ENCODE measurements at regions not wholly inside any gene's neighbourhood (a gene's known extent, or its start where the extent isn't known, plus 50 kb on each side); places are given as distances from the start of the nearest gene placed in this dataset.

DNA sequence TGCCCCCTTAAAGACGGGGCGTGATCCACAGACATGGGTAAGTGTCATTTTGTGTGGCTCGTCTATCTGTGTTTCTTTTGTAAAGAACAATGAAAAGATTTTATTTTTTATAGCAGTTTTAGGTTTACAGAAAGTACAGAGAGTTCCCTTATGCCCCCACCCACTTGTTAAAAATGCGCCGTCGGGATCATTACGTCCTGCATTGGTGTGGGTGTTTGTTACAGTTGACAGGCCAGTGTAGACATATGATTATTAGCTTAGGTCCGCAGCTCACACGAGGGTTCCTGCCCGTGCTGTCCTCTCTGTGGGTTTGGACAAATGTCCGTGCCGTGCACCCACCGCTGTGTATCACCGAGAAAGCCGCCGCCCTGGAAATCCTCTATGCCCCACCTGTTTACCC lies 50.5 kb downstream of the RGS12 start:
- Histone ChIP-seq H3K4me3 (no peak overlapping the region), H3K27ac (no peak overlapping the region)

DNA sequence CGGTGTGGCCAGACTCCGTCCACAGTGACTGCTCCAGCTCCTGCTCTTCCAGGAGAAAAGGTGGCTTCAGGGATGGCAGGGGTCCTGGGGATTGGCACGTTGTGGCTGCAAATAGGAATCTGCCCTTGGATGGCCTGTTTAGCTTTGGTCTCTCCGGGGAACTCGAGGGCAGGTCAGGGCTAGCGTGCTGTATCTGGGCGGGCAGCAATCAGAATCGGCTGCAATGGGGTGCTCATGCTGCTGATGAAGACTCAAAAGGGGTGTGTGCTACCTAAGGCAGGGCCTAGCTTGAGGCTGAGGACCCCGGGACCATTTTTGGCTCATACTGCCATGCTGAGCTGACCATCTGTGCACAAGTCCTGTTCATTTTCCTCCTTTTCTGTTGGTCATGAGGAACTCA lies 51.3 kb downstream of the RGS12 start:
- H3K4me3 ChIP-seq: no peak overlapping the region
- H3K27ac ChIP-seq: no peak overlapping the region

GRCh38 chr4:3344596-3344995 lies 51.8 kb downstream of the RGS12 start:
- H3K27ac ChIP-seq: no peak overlapping the region

DNA sequence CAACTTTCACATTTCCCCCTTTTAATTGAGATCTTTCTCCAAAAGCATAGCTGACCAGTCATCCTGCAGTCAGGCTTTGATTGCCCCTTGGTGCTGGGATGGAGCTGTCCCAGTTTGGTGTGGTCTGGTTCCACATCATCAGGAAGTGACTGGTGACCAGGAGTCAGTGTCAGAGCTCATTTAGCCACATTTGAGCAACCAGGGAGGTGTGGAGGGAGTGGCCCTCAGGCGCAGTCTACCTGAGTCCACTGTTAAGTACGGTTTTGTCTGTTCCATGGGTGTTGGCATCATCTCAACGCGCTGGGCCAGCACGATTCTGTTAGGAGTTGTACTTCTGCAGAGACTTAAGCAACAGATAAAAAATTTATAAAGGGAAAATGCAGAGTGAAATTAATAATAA lies 52.6 kb downstream of the RGS12 start:
- H3K27ac ChIP-seq: no peak overlapping the region
- no peak overlapping the region for H3K4me3 ChIP-seq

More at GRCh38 chr4:3344596-3344995, 51.8 kb downstream of the RGS12 start:
- no peak overlapping the region for H3K4me3 ChIP-seq

DNA sequence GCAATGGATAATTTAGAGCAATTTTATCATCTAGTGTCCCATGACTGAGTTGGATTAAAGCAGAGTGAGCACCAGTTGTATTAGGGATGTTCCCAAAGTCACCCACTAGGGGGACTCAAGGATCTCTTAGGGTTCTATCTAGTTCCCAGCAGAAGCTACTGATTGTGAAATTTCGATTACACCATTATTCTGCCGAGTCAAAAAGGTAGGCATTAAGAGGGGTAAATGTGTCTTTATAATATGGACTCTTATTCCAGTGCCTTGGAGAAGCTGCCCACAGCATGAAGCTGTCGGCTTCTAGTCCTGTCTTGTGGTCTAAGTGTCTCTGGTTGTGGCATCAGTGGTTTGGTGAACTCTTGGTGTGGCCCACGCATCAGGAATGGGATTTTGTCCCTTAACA lies 53.3 kb downstream of the RGS12 start:
- H3K27ac ChIP-seq: no peak overlapping the region

GRCh38 chr4:3347871-3348270 lies 55.0 kb downstream of the RGS12 start:
- H3K27ac ChIP-seq: no peak overlapping the region
- H3K4me3 ChIP-seq: no peak overlapping the region

More for the DNA sequence above, 53.3 kb downstream of the RGS12 start:
- H3K4me3 ChIP-seq: no peak overlapping the region

GRCh38 chr4:3348621-3349020 lies 55.8 kb downstream of the RGS12 start:
- no peak overlapping the region for H3K4me3 ChIP-seq
- H3K27ac ChIP-seq: no peak overlapping the region

- H3K27ac ChIP-seq: no peak overlapping the region
- H3K4me3 ChIP-seq: no peak overlapping the region
Observed at GRCh38 chr4:3349116-3349515, 56.3 kb downstream of the RGS12 start.

DNA sequence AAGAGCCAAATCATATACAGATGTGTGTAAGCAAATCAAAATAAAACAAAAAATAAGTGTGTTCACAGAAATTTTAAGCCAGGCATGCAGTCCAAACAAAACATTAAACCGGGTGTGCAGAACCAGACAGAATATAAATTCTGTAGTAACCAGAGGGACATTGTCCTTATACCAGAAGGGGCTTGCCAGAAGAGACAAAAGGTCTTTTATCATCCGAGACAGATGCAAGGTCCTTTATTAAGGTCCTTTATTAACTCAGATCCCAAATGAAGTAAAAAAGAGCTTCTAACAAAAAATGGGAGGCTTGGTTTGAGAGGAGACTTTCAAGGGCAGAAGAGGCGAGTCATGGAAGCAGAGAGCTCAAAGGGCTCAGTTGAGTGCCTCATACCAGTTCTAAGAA lies 59.2 kb downstream of the RGS12 start:
- H3K4me3 ChIP-seq: no peak overlapping the region
- H3K27ac ChIP-seq: no peak overlapping the region

DNA sequence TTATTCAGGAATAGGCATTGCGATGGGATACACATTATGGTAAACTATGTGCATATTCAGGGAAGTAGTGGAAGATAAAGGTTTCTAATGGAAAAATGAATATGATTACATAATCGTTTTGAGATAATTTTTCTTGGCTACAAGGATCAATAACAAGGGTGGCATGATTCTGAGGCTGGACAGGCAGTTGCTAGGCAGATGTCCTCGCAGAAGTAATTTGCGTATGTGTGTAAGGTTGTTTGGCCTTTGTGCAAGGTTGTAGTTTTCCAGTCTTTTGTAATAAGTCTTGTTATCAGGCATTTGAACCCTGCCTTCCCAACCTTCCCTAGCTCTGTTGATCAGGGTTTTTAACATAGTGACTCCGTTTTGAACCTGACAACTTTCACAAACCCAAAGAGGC lies 59.7 kb downstream of the RGS12 start:
- H3K4me3 ChIP-seq: no peak overlapping the region
- H3K27ac ChIP-seq: no peak overlapping the region

DNA sequence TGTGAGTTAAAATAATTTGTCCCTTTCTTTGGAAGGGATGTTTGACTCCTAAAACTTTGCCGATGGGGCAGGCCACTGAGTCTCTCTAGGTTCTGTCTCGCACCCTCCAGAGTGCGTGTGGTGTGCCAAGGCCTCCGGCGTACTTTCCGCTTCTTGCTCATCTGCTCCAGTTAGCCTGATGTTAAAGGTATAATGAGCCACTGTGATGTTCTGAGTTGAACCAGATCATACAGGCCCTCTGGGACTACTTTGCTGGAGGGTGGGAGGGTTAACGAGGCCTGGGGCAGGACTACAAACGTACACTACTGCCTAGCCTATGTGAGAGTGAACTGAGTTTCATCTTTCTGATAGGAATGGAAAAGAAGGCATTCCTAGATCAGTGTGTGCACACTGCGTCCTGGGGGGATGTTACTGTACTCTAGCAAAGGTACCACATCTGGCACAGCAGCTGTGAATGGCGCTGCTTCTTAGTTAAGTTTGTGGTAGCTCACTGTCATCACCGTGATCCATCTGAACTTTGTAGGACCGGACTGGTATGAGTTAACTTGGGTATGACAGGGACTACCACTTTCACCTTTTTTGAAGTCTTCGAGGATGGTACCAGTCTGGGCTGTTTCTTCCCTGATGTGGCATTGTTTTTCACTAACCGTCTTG lies 60.2 kb downstream of the RGS12 start:
- no peak overlapping the region for H3K4me3 ChIP-seq
- H3K27ac ChIP-seq: no peak overlapping the region

DNA sequence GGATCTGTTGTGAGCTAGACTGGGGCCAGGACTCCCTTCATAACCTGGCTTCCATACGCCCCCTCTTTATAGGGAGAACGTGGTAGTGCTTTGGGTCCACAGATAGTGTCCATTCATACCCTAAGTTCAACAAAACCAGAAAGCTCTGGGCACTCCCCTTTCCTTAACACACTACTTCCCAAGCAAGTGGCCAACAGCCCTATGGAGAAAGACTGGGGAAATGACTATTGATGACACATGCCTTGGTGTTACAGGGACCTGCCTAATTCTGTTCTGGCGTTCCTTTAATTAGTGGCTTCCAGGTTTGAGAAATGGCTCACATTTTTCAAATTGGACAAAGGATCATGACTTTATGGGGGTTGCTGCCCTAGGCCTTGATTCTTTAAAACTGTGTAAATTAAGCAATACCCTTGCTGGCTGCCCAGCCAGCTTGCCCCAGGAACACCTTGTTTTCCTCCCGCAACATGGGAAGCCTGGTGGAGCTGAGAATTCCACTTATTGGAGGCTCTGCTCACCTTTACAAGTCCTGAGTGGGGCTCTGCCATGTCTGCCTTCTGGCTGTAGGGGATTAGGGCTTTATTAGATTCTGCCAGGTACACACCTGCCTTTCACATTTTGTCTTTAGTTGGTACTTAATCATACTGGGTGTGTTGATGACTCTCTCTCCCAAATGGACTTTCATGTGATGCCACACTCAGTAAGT lies 61.1 kb downstream of the RGS12 start:
- H3K4me3 ChIP-seq: no peak overlapping the region
- H3K27ac ChIP-seq: no peak overlapping the region

DNA sequence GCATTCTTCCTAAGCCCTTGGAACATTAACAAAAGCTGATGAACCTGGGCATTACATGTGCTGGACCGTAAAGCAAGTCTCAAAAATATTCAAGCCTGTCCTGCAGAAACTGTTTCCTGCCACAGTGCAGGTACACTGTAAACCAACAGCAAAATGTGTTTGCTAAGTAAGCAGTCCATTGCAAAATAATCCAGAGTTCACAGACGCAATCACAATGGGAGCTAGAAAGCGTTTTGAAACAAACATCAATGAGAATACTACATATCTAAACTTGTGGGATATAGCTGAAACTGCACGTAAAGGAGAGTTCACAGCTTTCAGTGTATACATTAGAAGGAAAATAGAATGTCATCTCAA lies 61.6 kb downstream of the RGS12 start:
- Histone ChIP-seq H3K27ac (no peak overlapping the region), H3K4me3 (no peak overlapping the region)

GRCh38 chr4:3355266-3355748 lies 62.5 kb downstream of the RGS12 start:
- Histone ChIP-seq H3K27ac (peak overlapping the region in 1 of 21 experiments; percentile 45), H3K4me3 (no peak overlapping the region)

GRCh38 chr4:3358656-3359055 lies 65.8 kb downstream of the RGS12 start:
- no peak overlapping the region for H3K27ac ChIP-seq
- no peak overlapping the region for H3K4me3 ChIP-seq

DNA sequence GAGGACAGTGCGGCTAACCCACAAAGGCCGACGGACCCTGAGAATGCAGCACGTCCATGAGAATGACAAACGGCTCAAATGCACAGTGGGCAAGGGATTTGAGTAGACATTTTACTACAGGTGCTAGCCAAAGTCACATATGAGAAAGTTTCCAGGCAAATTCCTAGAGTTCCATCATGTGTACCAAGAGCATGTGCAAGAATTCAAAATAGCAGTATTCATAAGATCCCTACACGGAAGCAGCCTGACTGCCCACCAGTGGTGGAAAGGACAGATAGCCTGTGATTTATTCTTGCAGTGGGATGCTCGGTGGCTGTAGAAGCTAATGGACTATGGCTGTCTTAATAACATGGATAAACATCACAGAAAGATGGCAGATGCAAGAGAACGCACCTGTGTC lies 68.0 kb downstream of the RGS12 start:
- no peak overlapping the region for H3K4me3 ChIP-seq
- no peak overlapping the region for H3K27ac ChIP-seq

GRCh38 chr4:3361406-3361805 lies 68.6 kb downstream of the RGS12 start:
- Histone ChIP-seq H3K27ac (no peak overlapping the region), H3K4me3 (no peak overlapping the region)

DNA sequence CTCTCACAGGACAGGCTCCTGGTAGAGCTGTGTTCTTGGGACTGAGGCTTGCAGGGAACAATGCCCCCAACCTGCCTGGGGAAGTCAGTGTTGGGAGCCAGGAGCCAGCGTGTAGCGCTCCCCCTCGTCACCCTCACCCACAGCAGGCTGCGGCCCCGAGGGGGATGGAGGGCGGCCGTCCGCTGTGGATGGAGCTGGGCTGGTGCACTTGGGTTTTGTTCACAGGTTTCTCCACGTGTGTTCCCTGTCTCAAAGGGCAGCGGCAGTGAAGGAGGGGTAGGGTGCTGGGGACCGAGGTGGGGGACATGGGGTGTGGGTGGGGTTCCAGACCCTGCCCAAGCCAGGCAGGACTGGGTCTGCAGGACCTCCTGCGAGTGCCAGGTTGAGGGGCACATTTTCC lies 69.1 kb downstream of the RGS12 start:
- Histone ChIP-seq H3K27ac (no peak overlapping the region), H3K4me3 (no peak overlapping the region)

DNA sequence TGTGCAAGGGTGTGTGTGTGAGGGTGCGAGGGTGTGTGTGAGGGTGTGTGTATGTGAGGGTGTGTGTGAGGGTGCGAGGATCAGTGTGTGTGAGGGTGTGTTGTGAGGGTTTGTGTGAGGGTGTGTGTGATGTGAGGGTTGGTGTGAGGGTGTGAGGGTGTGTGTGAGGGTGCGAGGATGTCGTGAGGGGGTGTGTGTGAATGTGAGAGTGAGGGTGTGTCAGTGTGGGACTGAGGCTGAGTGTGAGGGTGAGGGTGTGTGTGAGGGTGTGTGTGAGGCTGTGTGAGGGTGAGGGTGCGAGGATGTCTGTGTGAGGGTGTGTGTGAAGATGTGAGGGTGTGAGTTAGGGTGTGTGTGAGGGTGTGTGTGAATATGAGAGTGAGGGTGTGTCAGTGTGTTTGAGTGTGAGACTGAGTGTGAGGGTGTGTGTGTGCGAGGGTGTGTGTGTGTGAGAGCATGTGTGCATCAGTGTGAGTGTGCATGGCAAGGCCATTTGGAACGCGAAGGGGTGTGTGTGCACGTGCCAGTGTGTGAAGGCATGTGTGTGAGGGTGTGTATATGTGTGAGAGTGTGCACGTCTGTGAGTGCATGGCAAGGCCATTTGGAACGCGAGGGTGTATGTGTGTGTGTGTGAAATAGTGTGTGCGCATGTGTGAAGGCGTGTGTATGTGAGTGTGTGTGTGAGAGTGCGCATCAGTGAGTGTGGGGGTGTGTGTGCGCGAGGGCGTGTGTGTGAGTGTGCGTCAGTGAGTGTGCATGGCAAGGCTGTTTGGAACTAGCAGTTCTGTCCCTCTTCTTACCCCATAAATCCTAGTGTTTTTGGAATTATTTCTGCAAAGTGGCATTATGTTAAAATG lies 69.8 kb downstream of the RGS12 start:
- Histone ChIP-seq H3K27ac (no peak overlapping the region), H3K4me3 (no peak overlapping the region)

DNA sequence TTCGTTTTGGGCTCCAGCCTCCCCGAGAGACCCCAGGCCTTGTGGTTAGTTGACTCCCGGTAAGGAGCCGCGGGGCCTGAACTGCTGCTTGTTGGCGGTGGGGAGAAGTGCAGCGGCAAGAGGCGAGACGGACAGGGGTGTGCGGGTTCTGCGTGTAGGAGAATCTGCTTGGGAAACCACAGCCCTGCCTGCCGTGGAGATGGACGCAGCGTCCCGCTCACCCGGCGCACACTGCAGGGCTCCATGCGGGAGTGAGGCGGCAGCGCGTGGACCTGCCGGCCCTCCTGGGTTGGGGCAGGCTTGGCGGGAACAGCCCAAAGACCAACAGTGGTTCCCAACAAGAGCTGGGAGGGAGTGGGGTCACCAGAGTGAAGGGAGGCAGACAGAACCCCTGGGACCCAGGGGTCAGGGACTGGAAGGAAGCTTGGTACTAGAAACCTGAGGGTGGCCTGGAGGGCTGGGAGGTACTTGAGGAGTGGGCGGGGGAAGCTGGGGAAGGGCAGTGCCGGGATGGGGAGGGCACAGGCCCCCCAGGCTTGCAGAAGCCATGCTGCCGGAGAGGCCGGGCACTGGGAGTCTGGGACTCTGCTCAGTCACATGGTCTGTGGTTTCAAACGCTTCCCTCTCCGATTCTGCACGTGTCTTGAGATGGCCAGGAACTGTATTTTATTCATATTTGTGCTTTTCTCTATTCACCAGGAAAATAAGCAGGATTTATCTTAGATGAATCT lies 70.8 kb downstream of the RGS12 start:
- no peak overlapping the region for H3K4me3 ChIP-seq
- no peak overlapping the region for H3K27ac ChIP-seq

Data from skin epidermis (tissue), 12 donors.